ENCODE measurements at regions not wholly inside any gene's neighbourhood (a gene's known extent, or its start where the extent isn't known, plus 50 kb on each side); places are given as distances from the start of the nearest gene placed in this dataset.

DNA sequence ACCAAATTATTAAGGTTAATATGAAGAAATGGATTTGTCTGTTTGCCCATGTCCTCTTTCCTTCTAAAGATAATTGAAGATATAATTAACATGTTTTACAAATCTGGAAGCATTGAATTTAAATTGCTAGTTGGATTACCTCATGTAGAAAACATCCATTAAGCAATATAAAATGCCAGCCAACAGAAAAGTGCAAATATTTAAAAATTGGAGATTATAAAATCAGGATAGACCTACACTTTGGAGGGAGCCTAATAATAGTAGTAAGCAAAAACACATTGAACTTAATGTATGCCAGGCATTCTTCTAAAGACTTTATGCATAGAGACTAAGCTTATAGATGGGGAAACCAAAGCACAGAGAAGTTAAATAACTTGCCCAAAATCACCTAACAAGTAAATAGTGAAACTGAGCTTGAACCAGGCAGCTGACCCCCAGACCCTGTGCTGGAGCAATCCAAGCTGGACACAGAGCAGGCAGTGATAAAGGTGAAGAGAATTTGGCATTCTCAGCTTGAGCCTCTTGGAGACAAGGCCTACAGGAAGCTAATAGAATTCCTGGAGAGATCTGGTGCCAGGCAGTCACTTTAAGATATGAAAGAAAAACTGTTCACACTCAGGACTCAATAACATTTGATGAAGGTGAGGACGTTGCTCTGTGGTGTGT is 119.8 kb downstream of the ASCL1 start:
- DNase-seq (ENCODE audit: low spot score) = no peak
- POLR2A ChIA-PET = no interaction called here
- H3K4me2 ChIP-seq (ENCODE audit: low read depth, low read length) = no peak overlapping the region

DNA sequence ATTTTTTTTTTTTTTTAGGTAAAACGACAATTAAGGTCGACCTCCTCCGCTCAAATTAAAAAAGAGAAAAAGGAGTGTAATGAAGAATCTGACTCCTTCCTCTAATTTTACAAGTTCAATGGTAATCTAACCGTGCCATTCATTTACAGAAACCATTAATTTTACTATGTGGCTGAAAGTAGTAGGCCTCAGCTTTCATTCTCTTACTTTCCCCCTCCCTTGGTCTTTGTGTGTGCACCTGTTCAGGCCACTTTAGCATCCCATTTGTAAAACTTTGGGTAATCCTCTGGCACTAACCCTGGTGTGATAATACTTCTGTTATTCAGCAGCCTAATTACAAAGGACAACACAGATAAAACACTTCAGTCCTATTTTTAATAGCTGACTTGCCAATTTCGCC is 128.1 kb downstream of the ASCL1 start:
- BruUV-seq (replicated peaks) = no TSS peak
- TF ChIP-seq CENPX (CRISPR knock-in tag; IDR thresholded peaks at IDR 0.05) (no peak), SRSF4 (IDR thresholded peaks at IDR 0.05; ENCODE audit: low read depth, low read length, poor library complexity, severe bottlenecking) (no peak), ZNF260 (CRISPR knock-in tag; IDR thresholded peaks at IDR 0.05; ENCODE audit: borderline replicate concordance, low read depth) (no peak), SATB2 (CRISPR knock-in tag; IDR thresholded peaks at IDR 0.05) (no peak), ZNF44 (CRISPR knock-in tag; IDR thresholded peaks at IDR 0.05) (no peak), MBD4 (IDR thresholded peaks at IDR 0.05; ENCODE audit: borderline replicate concordance, low read length) (no peak), CC2D1A (CRISPR knock-in tag; IDR thresholded peaks at IDR 0.05) (no peak), ZSCAN29 (CRISPR knock-in tag; conservative IDR thresholded peaks at IDR 0.05) (no peak)
- TF ChIP-seq, protein P1, sequence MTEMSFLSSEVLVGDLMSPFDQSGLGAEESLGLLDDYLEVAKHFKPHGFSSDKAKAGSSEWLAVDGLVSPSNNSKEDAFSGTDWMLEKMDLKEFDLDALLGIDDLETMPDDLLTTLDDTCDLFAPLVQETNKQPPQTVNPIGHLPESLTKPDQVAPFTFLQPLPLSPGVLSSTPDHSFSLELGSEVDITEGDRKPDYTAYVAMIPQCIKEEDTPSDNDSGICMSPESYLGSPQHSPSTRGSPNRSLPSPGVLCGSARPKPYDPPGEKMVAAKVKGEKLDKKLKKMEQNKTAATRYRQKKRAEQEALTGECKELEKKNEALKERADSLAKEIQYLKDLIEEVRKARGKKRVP (CRISPR knock-in tag; IDR thresholded peaks at IDR 0.05) = no peak
- TF ChIP-seq, protein P2, sequence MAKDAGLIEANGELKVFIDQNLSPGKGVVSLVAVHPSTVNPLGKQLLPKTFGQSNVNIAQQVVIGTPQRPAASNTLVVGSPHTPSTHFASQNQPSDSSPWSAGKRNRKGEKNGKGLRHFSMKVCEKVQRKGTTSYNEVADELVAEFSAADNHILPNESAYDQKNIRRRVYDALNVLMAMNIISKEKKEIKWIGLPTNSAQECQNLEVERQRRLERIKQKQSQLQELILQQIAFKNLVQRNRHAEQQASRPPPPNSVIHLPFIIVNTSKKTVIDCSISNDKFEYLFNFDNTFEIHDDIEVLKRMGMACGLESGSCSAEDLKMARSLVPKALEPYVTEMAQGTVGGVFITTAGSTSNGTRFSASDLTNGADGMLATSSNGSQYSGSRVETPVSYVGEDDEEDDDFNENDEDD (CRISPR knock-in tag; IDR thresholded peaks at IDR 0.05; ENCODE audit: borderline replicate concordance) = no peak

More for the DNA sequence above, 119.8 kb downstream of the ASCL1 start:
- no peaks in the 10 kb centered on the region for H4K20me1 ChIP-seq (ENCODE audit: insufficient read depth, low read length)
- no peaks in the 10 kb centered on the region for H3K27me3 ChIP-seq (ENCODE audit: control insufficient read depth in 1 of 2, insufficient read depth in 2 of 2, low read length in 2 of 2)
- ATAC-seq (no peak), FAIRE-seq (no peak)
- no peak overlapping the region for H3K27ac ChIP-seq (ENCODE audit: extremely low read length, insufficient read depth, low read length)
- H3K4me3 ChIP-seq (replicated peaks in 1 of 3; ENCODE audit: insufficient read depth in 1 of 3, low read depth in 2 of 3, low read length in 3 of 3) = no peak overlapping the region
- CTCF ChIA-PET (ENCODE audit: low intra/inter-chr PET ratio, low total read pairs) = no interaction called here
- no peaks in the 10 kb centered on the region for H3K4me1 ChIP-seq (ENCODE audit: insufficient read depth, low read length)
- H3K9ac ChIP-seq (ENCODE audit: insufficient read depth, low read depth, low read length) = no peak overlapping the region
- no peak overlapping the region for H2AFZ ChIP-seq (ENCODE audit: low read length)
- H3K9me3 ChIP-seq (ENCODE audit: low read length) = peaks cover 7% of the 10 kb centered on the region
- intact Hi-C loops (cut with micrococcal nuclease; ENCODE audit: unreplicated experiment) = no loop called here
- in situ Hi-C loops (cut with HindIII; ENCODE audit: extremely low pct_ligation_motif_present, low pct_unique_long_range_greater_than_20kb) = no loop called here
- H3K79me2 ChIP-seq (ENCODE audit: insufficient read depth, low read length) = no peaks in the 10 kb centered on the region
- 0% methylated on average over 1 of the region's 1 CpG for WGBS (ENCODE audit: low lambda C conversion rate)
- no peaks in the 10 kb centered on the region for H3K36me3 ChIP-seq (replicated peaks in 1 of 2; ENCODE audit: control insufficient read depth in 1 of 2, insufficient read depth in 2 of 2, low read length in 2 of 2)
- TF ChIP-seq RNF2 (conservative IDR thresholded peaks at IDR 0.05; ENCODE audit: low read depth) (no peak), DNMT3B (CRISPR knock-in tag; conservative IDR thresholded peaks at IDR 0.05) (no peak), NFKB2 (CRISPR knock-in tag; IDR thresholded peaks at IDR 0.05; ENCODE audit: borderline replicate concordance) (no peak), ZNF431 (CRISPR knock-in tag; IDR thresholded peaks at IDR 0.05; ENCODE audit: borderline replicate concordance, low read depth) (no peak), ZNF441 (CRISPR knock-in tag; IDR thresholded peaks at IDR 0.05; ENCODE audit: borderline replicate concordance) (no peak), ZNF550 (CRISPR knock-in tag; IDR thresholded peaks at IDR 0.05; ENCODE audit: borderline replicate concordance) (no peak)
- TF ChIP-seq, protein P3, sequence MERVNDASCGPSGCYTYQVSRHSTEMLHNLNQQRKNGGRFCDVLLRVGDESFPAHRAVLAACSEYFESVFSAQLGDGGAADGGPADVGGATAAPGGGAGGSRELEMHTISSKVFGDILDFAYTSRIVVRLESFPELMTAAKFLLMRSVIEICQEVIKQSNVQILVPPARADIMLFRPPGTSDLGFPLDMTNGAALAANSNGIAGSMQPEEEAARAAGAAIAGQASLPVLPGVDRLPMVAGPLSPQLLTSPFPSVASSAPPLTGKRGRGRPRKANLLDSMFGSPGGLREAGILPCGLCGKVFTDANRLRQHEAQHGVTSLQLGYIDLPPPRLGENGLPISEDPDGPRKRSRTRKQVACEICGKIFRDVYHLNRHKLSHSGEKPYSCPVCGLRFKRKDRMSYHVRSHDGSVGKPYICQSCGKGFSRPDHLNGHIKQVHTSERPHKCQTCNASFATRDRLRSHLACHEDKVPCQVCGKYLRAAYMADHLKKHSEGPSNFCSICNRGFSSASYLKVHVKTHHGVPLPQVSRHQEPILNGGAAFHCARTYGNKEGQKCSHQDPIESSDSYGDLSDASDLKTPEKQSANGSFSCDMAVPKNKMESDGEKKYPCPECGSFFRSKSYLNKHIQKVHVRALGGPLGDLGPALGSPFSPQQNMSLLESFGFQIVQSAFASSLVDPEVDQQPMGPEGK (CRISPR knock-in tag; IDR thresholded peaks at IDR 0.05) = no peak
- no TSS peak for BruUV-seq (replicated peaks)

More for the DNA sequence above, 128.1 kb downstream of the ASCL1 start:
- Histone ChIP-seq H3K79me2 (ENCODE audit: insufficient read depth, low read length) (no peaks in the 10 kb centered on the region), H3K4me1 (ENCODE audit: insufficient read depth, low read length) (no peaks in the 10 kb centered on the region), H3K4me2 (ENCODE audit: low read depth, low read length) (no peak overlapping the region), H3K27ac (ENCODE audit: extremely low read length, insufficient read depth, low read length) (no peak overlapping the region), H4K20me1 (ENCODE audit: insufficient read depth, low read length) (no peaks in the 10 kb centered on the region), H3K9ac (ENCODE audit: insufficient read depth, low read depth, low read length) (no peak overlapping the region), H3K27me3 (ENCODE audit: control insufficient read depth in 1 of 2, insufficient read depth in 2 of 2, low read length in 2 of 2) (no peaks in the 10 kb centered on the region), H2AFZ (ENCODE audit: low read length) (no peak overlapping the region), H3K4me3 (replicated peaks in 1 of 3; ENCODE audit: insufficient read depth in 1 of 3, low read depth in 2 of 3, low read length in 3 of 3) (no peak overlapping the region), H3K36me3 (replicated peaks in 1 of 2; ENCODE audit: control insufficient read depth in 1 of 2, insufficient read depth in 2 of 2, low read length in 2 of 2) (no peaks in the 10 kb centered on the region), H3K9me3 (ENCODE audit: low read length) (peaks cover 7% of the 10 kb centered on the region)
- ChIA-PET POLR2A (no interaction called here), CTCF (ENCODE audit: low intra/inter-chr PET ratio, low total read pairs) (no interaction called here)
- no peak for DNase-seq (ENCODE audit: low spot score)
- in situ Hi-C loops (cut with HindIII; ENCODE audit: extremely low pct_ligation_motif_present, low pct_unique_long_range_greater_than_20kb) (no loop called here), intact Hi-C loops (cut with micrococcal nuclease; ENCODE audit: unreplicated experiment) (no loop called here)
- no peak for FAIRE-seq
- ATAC-seq = no peak
- WGBS (ENCODE audit: low lambda C conversion rate) = 0% methylated on average over 5 of the region's 5 CpGs
